ENCODE measurements at regions not wholly inside any gene's neighbourhood (a gene's known extent, or its start where the extent isn't known, plus 50 kb on each side); places are given as distances from the start of the nearest gene placed in this dataset.

- Histone ChIP-seq H3K4me3 (no peak overlapping the region), H3K9me3 (no peaks in the 10 kb centered on the region), H3K27me3 (no peaks in the 10 kb centered on the region), H3K36me3 (no peaks in the 10 kb centered on the region), H3K4me1 (no peaks in the 10 kb centered on the region), H3K27ac (no peak overlapping the region)
- TF ChIP-seq, protein P1, sequence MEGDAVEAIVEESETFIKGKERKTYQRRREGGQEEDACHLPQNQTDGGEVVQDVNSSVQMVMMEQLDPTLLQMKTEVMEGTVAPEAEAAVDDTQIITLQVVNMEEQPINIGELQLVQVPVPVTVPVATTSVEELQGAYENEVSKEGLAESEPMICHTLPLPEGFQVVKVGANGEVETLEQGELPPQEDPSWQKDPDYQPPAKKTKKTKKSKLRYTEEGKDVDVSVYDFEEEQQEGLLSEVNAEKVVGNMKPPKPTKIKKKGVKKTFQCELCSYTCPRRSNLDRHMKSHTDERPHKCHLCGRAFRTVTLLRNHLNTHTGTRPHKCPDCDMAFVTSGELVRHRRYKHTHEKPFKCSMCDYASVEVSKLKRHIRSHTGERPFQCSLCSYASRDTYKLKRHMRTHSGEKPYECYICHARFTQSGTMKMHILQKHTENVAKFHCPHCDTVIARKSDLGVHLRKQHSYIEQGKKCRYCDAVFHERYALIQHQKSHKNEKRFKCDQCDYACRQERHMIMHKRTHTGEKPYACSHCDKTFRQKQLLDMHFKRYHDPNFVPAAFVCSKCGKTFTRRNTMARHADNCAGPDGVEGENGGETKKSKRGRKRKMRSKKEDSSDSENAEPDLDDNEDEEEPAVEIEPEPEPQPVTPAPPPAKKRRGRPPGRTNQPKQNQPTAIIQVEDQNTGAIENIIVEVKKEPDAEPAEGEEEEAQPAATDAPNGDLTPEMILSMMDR (IDR thresholded peaks at IDR 0.05) = no peak
- no peak for ATAC-seq
- intact Hi-C loops (cut with DNase I) = no loop called here
- no peak for DNase-seq
Measured at GRCh38 chr1:184210862-184211261, 159.3 kb downstream of the TSEN15 start.

GRCh38 chr1:184212649-184213314, 161.3 kb downstream of the TSEN15 start:
- H3K9me3 ChIP-seq = no peaks in the 10 kb centered on the region
- TF ChIP-seq, protein P1 (IDR thresholded peaks at IDR 0.05) = no peak
- no peaks in the 10 kb centered on the region for H3K27me3 ChIP-seq
- DNase-seq (no peak), ATAC-seq (peak; percentile 78)
- H3K27ac ChIP-seq = no peak overlapping the region
- intact Hi-C loops (cut with DNase I) = no loop called here
- no peaks in the 10 kb centered on the region for H3K4me1 ChIP-seq
- no peaks in the 10 kb centered on the region for H3K36me3 ChIP-seq
- H3K4me3 ChIP-seq = no peak overlapping the region

GRCh38 chr1:184214128-184214527, 162.6 kb downstream of the TSEN15 start:
- Histone ChIP-seq H3K36me3 (no peaks in the 10 kb centered on the region), H3K9me3 (no peaks in the 10 kb centered on the region), H3K27me3 (no peaks in the 10 kb centered on the region), H3K27ac (no peak overlapping the region), H3K4me3 (no peak overlapping the region), H3K4me1 (no peaks in the 10 kb centered on the region)
- DNase-seq (peak; percentile 77), ATAC-seq (peak; percentile 65)
- intact Hi-C loops (cut with DNase I) = no loop called here
- TF ChIP-seq, protein P1 (IDR thresholded peaks at IDR 0.05) = no peak

- intact Hi-C loops (cut with DNase I) = no loop called here
- H3K27me3 ChIP-seq = no peaks in the 10 kb centered on the region
- DNase-seq (no peak), ATAC-seq (peak; percentile 58)
- TF ChIP-seq, protein P1 (IDR thresholded peaks at IDR 0.05) = no peak
- H3K4me1 ChIP-seq = no peaks in the 10 kb centered on the region
- no peak overlapping the region for H3K4me3 ChIP-seq
- H3K9me3 ChIP-seq = no peaks in the 10 kb centered on the region
- H3K27ac ChIP-seq = no peak overlapping the region
- no peaks in the 10 kb centered on the region for H3K36me3 ChIP-seq
Measured at GRCh38 chr1:184215274-184215925, 163.9 kb downstream of the TSEN15 start.

GRCh38 chr1:184218458-184219075, 167.0 kb downstream of the TSEN15 start:
- TF ChIP-seq, protein P1 (IDR thresholded peaks at IDR 0.05) = no peak
- no peaks in the 10 kb centered on the region for H3K4me1 ChIP-seq
- H3K36me3 ChIP-seq = no peaks in the 10 kb centered on the region
- ATAC-seq (no peak), DNase-seq (no peak)
- H3K27ac ChIP-seq = no peak overlapping the region
- no peaks in the 10 kb centered on the region for H3K27me3 ChIP-seq
- H3K4me3 ChIP-seq = no peak overlapping the region
- intact Hi-C loops (cut with DNase I) = no loop called here
- no peaks in the 10 kb centered on the region for H3K9me3 ChIP-seq

Data from upper lobe of right lung (tissue), 1 donor.